Liver (tissue), 8 donors: ENCODE measurements at regions not wholly inside any gene's neighbourhood (a gene's known extent, or its start where the extent isn't known, plus 50 kb on each side); places are given as distances from the start of the nearest gene placed in this dataset.

ENCODE experiments used
- DNase-seq: peaks from one replicate; pipeline ENCODE4 v3.0.0-alpha.2; 2017; ENCODE audit warnings: low spot score
- H3K27ac ChIP-seq, 2 donors: one replicate each; pipeline ENCODE4 v1.7.0; 2013; ENCODE audit warnings: inconsistent platforms in 2 of 2, low read length in 2 of 2, control low read depth in 1 of 2, low read depth in 1 of 2, mild to moderate bottlenecking in 1 of 2
- H3K27me3 ChIP-seq, 4 donors: one replicate each; pipeline versions ENCODE4 v1.6.1 to v1.7.0; 2013; ENCODE audit warnings: low read length in 3 of 4, inconsistent platforms in 1 of 4, mild to moderate bottlenecking in 1 of 4, moderate library complexity in 1 of 4; ENCODE audit not compliant: control insufficient read depth in 4 of 4, insufficient read depth in 4 of 4
- H3K36me3 ChIP-seq, 4 donors: one replicate each; pipeline versions ENCODE4 v1.6.1 to v1.7.0; 2013; ENCODE audit warnings: low read length in 3 of 4, mild to moderate bottlenecking in 3 of 4, low read depth in 1 of 4, moderate library complexity in 1 of 4; ENCODE audit not compliant: control insufficient read depth in 4 of 4, insufficient read depth in 3 of 4
- H3K4me1 ChIP-seq, 4 donors: one replicate each; pipeline versions ENCODE4 v1.6.1 to v1.7.0; 2013; ENCODE audit warnings: low read length in 3 of 4, mild to moderate bottlenecking in 3 of 4, moderate library complexity in 1 of 4; ENCODE audit not compliant: control insufficient read depth in 4 of 4, insufficient read depth in 4 of 4
- H3K4me3 ChIP-seq, 3 donors: one replicate each; pipeline versions ENCODE4 v1.6.1 to v1.7.0; 2013; ENCODE audit warnings: low read length in 3 of 3, control low read depth in 1 of 3, low read depth in 1 of 3, mild to moderate bottlenecking in 1 of 3
- H3K9ac ChIP-seq, 2 donors: one replicate each; pipeline ENCODE4 v1.7.0; 2013; ENCODE audit warnings: low read length in 2 of 2, mild to moderate bottlenecking in 2 of 2, moderate library complexity in 2 of 2, control low read depth in 1 of 2, low read depth in 1 of 2
- H3K9me3 ChIP-seq, 4 donors: one replicate each; pipeline versions ENCODE4 v1.6.1 to v1.7.0; 2013; ENCODE audit warnings: low read length in 3 of 4; ENCODE audit not compliant: control insufficient read depth in 4 of 4
- ATF3 ChIP-seq: IDR thresholded peaks from 2 replicates; pipeline ENCODE4 v1.6.1; 2016; ENCODE audit warnings: antibody characterized with exemption
- FOXA1 ChIP-seq: IDR thresholded peaks from 2 replicates; pipeline ENCODE4 v1.6.1; 2016; ENCODE audit warnings: antibody characterized with exemption
- GABPA ChIP-seq, 2 donors: IDR thresholded peaks in 1 of 2; conservative IDR thresholded peaks in 1 of 2; 2 replicates each; pipeline ENCODE4 v1.6.1; 2016; ENCODE audit warnings: antibody characterized with exemption in 2 of 2, mild to moderate bottlenecking in 1 of 2, moderate library complexity in 1 of 2
- HNF4A ChIP-seq, 2 donors: conservative IDR thresholded peaks; 2 replicates each; pipeline ENCODE4 v1.6.1; 2016; ENCODE audit warnings: antibody characterized with exemption in 2 of 2, mild to moderate bottlenecking in 2 of 2
- HNF4G ChIP-seq: IDR thresholded peaks from 2 replicates; pipeline ENCODE4 v1.6.1; 2016; ENCODE audit warnings: antibody characterized with exemption
- JUND ChIP-seq, 2 donors: IDR thresholded peaks; 2 replicates each; pipeline ENCODE4 v1.6.1; 2016; ENCODE audit warnings: antibody characterized with exemption in 2 of 2
- NR2F2 ChIP-seq: IDR thresholded peaks from 2 replicates; pipeline ENCODE4 v1.6.1; 2016; ENCODE audit warnings: antibody characterized with exemption
- RAD21 ChIP-seq, 2 donors: IDR thresholded peaks; 2 replicates each; pipeline ENCODE4 v1.6.1; 2016; ENCODE audit warnings: antibody characterized with exemption in 2 of 2, mild to moderate bottlenecking in 2 of 2
- REST ChIP-seq: IDR thresholded peaks from 2 replicates; pipeline ENCODE4 v1.6.1; 2016; ENCODE audit warnings: antibody characterized with exemption, mild to moderate bottlenecking
- RXRA ChIP-seq, 2 donors: IDR thresholded peaks; 2 replicates each; pipeline ENCODE4 v1.6.1; 2017 to 2018; ENCODE audit warnings: antibody characterized with exemption in 2 of 2, mild to moderate bottlenecking in 1 of 2
- SP1 ChIP-seq: IDR thresholded peaks from 2 replicates; pipeline ENCODE4 v1.6.1; 2018; ENCODE audit warnings: antibody characterized with exemption, mild to moderate bottlenecking
- TAF1 ChIP-seq: conservative IDR thresholded peaks from 2 replicates; pipeline ENCODE4 v1.6.1; 2016; ENCODE audit warnings: antibody characterized with exemption, mild to moderate bottlenecking
- YY1 ChIP-seq: IDR thresholded peaks from 2 replicates; pipeline ENCODE4 v1.6.1; 2016; ENCODE audit warnings: antibody characterized with exemption, mild to moderate bottlenecking
- ZBTB33 ChIP-seq: IDR thresholded peaks from 2 replicates; pipeline ENCODE4 v1.6.1; 2016; ENCODE audit warnings: antibody characterized with exemption
- WGBS: extraction: QIAGEN DNeasy Blood & Tissue Kit; methylation state at CpG from one replicate; pipeline ENCODE4 v1.1.7; 2013; 5-methylcytosine and 5-hydroxymethylcytosine counted together
- TF ChIP-seq, protein P1 (sequence below): IDR thresholded peaks from 2 replicates; pipeline ENCODE4 v1.6.1; 2016; ENCODE audit warnings: antibody characterized with exemption
- TF ChIP-seq, protein P2 (sequence below): fragments of 150-350 bp; IDR thresholded peaks from 2 replicates; pipeline ENCODE4 v1.5.1; 2017; ENCODE audit warnings: improper control_type of control experiment, low read depth, low read length; ENCODE audit not compliant: missing input control
- donor health status: healthy.
- donor health status: healthy.
- donor health status: healthy.
- donor health status: healthy.
- donor health status: healthy.

- DNase-seq, result no peak
- Histone ChIP-seq H3K9ac (no peak overlapping the region), H3K4me1 (no peaks in the 10 kb centered on the region), H3K27ac (no peak overlapping the region), H3K27me3 (no peaks in the 10 kb centered on the region), H3K9me3 (no peaks in the 10 kb centered on the region), H3K36me3 (no peaks in the 10 kb centered on the region), H3K4me3 (no peak overlapping the region)
- TF ChIP-seq HNF4A (conservative IDR thresholded peaks at IDR 0.05) (no peak), HNF4G (no peak), ATF3 (no peak), RAD21 (IDR thresholded peaks at IDR 0.05) (no peak), SP1 (no peak), TAF1 (no peak), ZBTB33 (no peak), NR2F2 (no peak), REST (no peak), GABPA (IDR thresholded peaks at IDR 0.05 in 1 of 2, conservative IDR thresholded peaks at IDR 0.05 in 1 of 2) (no peak), FOXA1 (no peak), YY1 (no peak), RXRA (IDR thresholded peaks at IDR 0.05) (no peak), JUND (IDR thresholded peaks at IDR 0.05) (no peak)
- TF ChIP-seq, protein P1, sequence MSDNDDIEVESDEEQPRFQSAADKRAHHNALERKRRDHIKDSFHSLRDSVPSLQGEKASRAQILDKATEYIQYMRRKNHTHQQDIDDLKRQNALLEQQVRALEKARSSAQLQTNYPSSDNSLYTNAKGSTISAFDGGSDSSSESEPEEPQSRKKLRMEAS, result no peak
- TF ChIP-seq, protein P2, sequence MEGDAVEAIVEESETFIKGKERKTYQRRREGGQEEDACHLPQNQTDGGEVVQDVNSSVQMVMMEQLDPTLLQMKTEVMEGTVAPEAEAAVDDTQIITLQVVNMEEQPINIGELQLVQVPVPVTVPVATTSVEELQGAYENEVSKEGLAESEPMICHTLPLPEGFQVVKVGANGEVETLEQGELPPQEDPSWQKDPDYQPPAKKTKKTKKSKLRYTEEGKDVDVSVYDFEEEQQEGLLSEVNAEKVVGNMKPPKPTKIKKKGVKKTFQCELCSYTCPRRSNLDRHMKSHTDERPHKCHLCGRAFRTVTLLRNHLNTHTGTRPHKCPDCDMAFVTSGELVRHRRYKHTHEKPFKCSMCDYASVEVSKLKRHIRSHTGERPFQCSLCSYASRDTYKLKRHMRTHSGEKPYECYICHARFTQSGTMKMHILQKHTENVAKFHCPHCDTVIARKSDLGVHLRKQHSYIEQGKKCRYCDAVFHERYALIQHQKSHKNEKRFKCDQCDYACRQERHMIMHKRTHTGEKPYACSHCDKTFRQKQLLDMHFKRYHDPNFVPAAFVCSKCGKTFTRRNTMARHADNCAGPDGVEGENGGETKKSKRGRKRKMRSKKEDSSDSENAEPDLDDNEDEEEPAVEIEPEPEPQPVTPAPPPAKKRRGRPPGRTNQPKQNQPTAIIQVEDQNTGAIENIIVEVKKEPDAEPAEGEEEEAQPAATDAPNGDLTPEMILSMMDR, result no peak
- WGBS, result 81% methylated on average over 13 of the region's 13 CpGs
These were observed 90.2 kb downstream of the HES1 start for GRCh38 chr3:194225988-194226663.
